Liver (tissue), 8 donors: ENCODE measurements at regions not wholly inside any gene's neighbourhood (a gene's known extent, or its start where the extent isn't known, plus 50 kb on each side); places are given as distances from the start of the nearest gene placed in this dataset.

ENCODE experiments used
- DNase-seq: peaks from one replicate; pipeline ENCODE4 v3.0.0-alpha.2; 2017; ENCODE audit warnings: low spot score
- H3K27ac ChIP-seq, 2 donors: one replicate each; pipeline ENCODE4 v1.7.0; 2013; ENCODE audit warnings: inconsistent platforms in 2 of 2, low read length in 2 of 2, control low read depth in 1 of 2, low read depth in 1 of 2, mild to moderate bottlenecking in 1 of 2
- H3K27me3 ChIP-seq, 4 donors: one replicate each; pipeline versions ENCODE4 v1.6.1 to v1.7.0; 2013; ENCODE audit warnings: low read length in 3 of 4, inconsistent platforms in 1 of 4, mild to moderate bottlenecking in 1 of 4, moderate library complexity in 1 of 4; ENCODE audit not compliant: control insufficient read depth in 4 of 4, insufficient read depth in 4 of 4
- H3K36me3 ChIP-seq, 4 donors: one replicate each; pipeline versions ENCODE4 v1.6.1 to v1.7.0; 2013; ENCODE audit warnings: low read length in 3 of 4, mild to moderate bottlenecking in 3 of 4, low read depth in 1 of 4, moderate library complexity in 1 of 4; ENCODE audit not compliant: control insufficient read depth in 4 of 4, insufficient read depth in 3 of 4
- H3K4me1 ChIP-seq, 4 donors: one replicate each; pipeline versions ENCODE4 v1.6.1 to v1.7.0; 2013; ENCODE audit warnings: low read length in 3 of 4, mild to moderate bottlenecking in 3 of 4, moderate library complexity in 1 of 4; ENCODE audit not compliant: control insufficient read depth in 4 of 4, insufficient read depth in 4 of 4
- H3K4me3 ChIP-seq, 3 donors: one replicate each; pipeline versions ENCODE4 v1.6.1 to v1.7.0; 2013; ENCODE audit warnings: low read length in 3 of 3, control low read depth in 1 of 3, low read depth in 1 of 3, mild to moderate bottlenecking in 1 of 3
- H3K9ac ChIP-seq, 2 donors: one replicate each; pipeline ENCODE4 v1.7.0; 2013; ENCODE audit warnings: low read length in 2 of 2, mild to moderate bottlenecking in 2 of 2, moderate library complexity in 2 of 2, control low read depth in 1 of 2, low read depth in 1 of 2
- H3K9me3 ChIP-seq, 4 donors: one replicate each; pipeline versions ENCODE4 v1.6.1 to v1.7.0; 2013; ENCODE audit warnings: low read length in 3 of 4; ENCODE audit not compliant: control insufficient read depth in 4 of 4
- EGR1 ChIP-seq, 2 donors: IDR thresholded peaks; 2 replicates each; pipeline ENCODE4 v1.6.1; 2016 to 2018; ENCODE audit warnings: antibody characterized with exemption in 2 of 2, low read depth in 2 of 2
- FOXA1 ChIP-seq: IDR thresholded peaks from 2 replicates; pipeline ENCODE4 v1.6.1; 2016; ENCODE audit warnings: antibody characterized with exemption
- FOXA2 ChIP-seq: IDR thresholded peaks from 2 replicates; pipeline ENCODE4 v1.6.1; 2016; ENCODE audit warnings: antibody characterized with exemption
- GABPA ChIP-seq, 2 donors: IDR thresholded peaks in 1 of 2; conservative IDR thresholded peaks in 1 of 2; 2 replicates each; pipeline ENCODE4 v1.6.1; 2016; ENCODE audit warnings: antibody characterized with exemption in 2 of 2, mild to moderate bottlenecking in 1 of 2, moderate library complexity in 1 of 2
- HNF4A ChIP-seq, 2 donors: conservative IDR thresholded peaks; 2 replicates each; pipeline ENCODE4 v1.6.1; 2016; ENCODE audit warnings: antibody characterized with exemption in 2 of 2, mild to moderate bottlenecking in 2 of 2
- HNF4G ChIP-seq: IDR thresholded peaks from 2 replicates; pipeline ENCODE4 v1.6.1; 2016; ENCODE audit warnings: antibody characterized with exemption
- JUND ChIP-seq, 2 donors: IDR thresholded peaks; 2 replicates each; pipeline ENCODE4 v1.6.1; 2016; ENCODE audit warnings: antibody characterized with exemption in 2 of 2
- NR2F2 ChIP-seq: IDR thresholded peaks from 2 replicates; pipeline ENCODE4 v1.6.1; 2016; ENCODE audit warnings: antibody characterized with exemption
- RAD21 ChIP-seq, 2 donors: IDR thresholded peaks; 2 replicates each; pipeline ENCODE4 v1.6.1; 2016; ENCODE audit warnings: antibody characterized with exemption in 2 of 2, mild to moderate bottlenecking in 2 of 2
- RXRA ChIP-seq, 2 donors: IDR thresholded peaks; 2 replicates each; pipeline ENCODE4 v1.6.1; 2017 to 2018; ENCODE audit warnings: antibody characterized with exemption in 2 of 2, mild to moderate bottlenecking in 1 of 2
- SP1 ChIP-seq: IDR thresholded peaks from 2 replicates; pipeline ENCODE4 v1.6.1; 2018; ENCODE audit warnings: antibody characterized with exemption, mild to moderate bottlenecking
- TAF1 ChIP-seq: conservative IDR thresholded peaks from 2 replicates; pipeline ENCODE4 v1.6.1; 2016; ENCODE audit warnings: antibody characterized with exemption, mild to moderate bottlenecking
- YY1 ChIP-seq: IDR thresholded peaks from 2 replicates; pipeline ENCODE4 v1.6.1; 2016; ENCODE audit warnings: antibody characterized with exemption, mild to moderate bottlenecking
- ZBTB33 ChIP-seq: IDR thresholded peaks from 2 replicates; pipeline ENCODE4 v1.6.1; 2016; ENCODE audit warnings: antibody characterized with exemption
- WGBS: extraction: QIAGEN DNeasy Blood & Tissue Kit; methylation state at CpG from one replicate; pipeline ENCODE4 v1.1.7; 2013; 5-methylcytosine and 5-hydroxymethylcytosine counted together
- TF ChIP-seq, protein P1 (sequence below): fragments of 150-350 bp; IDR thresholded peaks from 2 replicates; pipeline ENCODE4 v1.5.1; 2017; ENCODE audit warnings: improper control_type of control experiment, low read depth, low read length; ENCODE audit not compliant: missing input control
- TF ChIP-seq, protein P2 (sequence below): IDR thresholded peaks from 2 replicates; pipeline ENCODE4 v1.6.1; 2016; ENCODE audit warnings: antibody characterized with exemption, mild to moderate bottlenecking
- TF ChIP-seq, protein P3 (sequence below): IDR thresholded peaks from 2 replicates; pipeline ENCODE4 v1.6.1; 2016; ENCODE audit warnings: antibody characterized with exemption
- TF ChIP-seq, protein P4 (sequence below): IDR thresholded peaks from 2 replicates; pipeline ENCODE4 v1.6.1; 2016; ENCODE audit warnings: antibody characterized with exemption
- donor health status: healthy.
- donor health status: healthy.
- donor health status: healthy.
- donor health status: healthy.
- donor health status: healthy.

DNA sequence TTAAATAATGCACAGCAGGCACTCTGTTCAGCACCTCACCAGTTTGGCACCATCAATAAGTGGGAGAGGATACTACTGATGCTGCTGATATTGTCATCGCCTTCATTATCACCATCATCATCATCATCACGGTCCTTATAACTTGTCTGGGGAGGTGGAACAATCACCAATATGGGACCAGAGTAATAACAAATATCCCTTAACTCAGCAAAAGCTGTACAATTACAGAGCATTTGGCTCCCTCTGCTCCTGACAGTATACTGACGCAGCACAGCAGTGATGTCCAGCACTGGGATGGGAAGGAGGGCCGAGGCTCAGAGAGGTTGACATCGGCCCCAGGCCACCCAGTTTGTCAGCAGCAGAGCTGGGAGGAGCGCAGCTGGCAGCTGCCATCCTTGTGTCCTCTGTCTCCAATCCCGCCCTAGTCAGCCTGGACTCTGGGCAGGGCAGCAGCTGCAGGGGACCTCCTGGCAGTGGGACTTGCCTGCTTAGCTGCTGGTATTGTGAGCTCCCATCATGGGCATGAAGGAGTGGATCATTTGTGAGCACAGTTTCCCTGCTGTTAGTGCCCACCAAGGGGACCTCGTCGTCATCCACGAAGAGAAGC lies 90.0 kb downstream of the DHCR7 start:
- no peak for DNase-seq
- no peaks in the 10 kb centered on the region for H3K9me3 ChIP-seq
- H3K27me3 ChIP-seq = no peaks in the 10 kb centered on the region
- no peak overlapping the region for H3K4me3 ChIP-seq
- no peaks in the 10 kb centered on the region for H3K36me3 ChIP-seq
- no peak for TF ChIP-seq HNF4A (conservative IDR thresholded peaks at IDR 0.05)
- TF ChIP-seq TAF1 = no peak
- TF ChIP-seq GABPA (IDR thresholded peaks at IDR 0.05 in 1 of 2, conservative IDR thresholded peaks at IDR 0.05 in 1 of 2) = no peak
- TF ChIP-seq ZBTB33 = no peak
- TF ChIP-seq RXRA (IDR thresholded peaks at IDR 0.05) = no peak
- no peak for TF ChIP-seq EGR1 (IDR thresholded peaks at IDR 0.05; ENCODE audit: low read depth in 2 of 2)
- TF ChIP-seq HNF4G = no peak
- no peak for TF ChIP-seq FOXA2
- TF ChIP-seq JUND (IDR thresholded peaks at IDR 0.05) = no peak
- no peak for TF ChIP-seq SP1
- no peak for TF ChIP-seq NR2F2
- TF ChIP-seq, protein P1, sequence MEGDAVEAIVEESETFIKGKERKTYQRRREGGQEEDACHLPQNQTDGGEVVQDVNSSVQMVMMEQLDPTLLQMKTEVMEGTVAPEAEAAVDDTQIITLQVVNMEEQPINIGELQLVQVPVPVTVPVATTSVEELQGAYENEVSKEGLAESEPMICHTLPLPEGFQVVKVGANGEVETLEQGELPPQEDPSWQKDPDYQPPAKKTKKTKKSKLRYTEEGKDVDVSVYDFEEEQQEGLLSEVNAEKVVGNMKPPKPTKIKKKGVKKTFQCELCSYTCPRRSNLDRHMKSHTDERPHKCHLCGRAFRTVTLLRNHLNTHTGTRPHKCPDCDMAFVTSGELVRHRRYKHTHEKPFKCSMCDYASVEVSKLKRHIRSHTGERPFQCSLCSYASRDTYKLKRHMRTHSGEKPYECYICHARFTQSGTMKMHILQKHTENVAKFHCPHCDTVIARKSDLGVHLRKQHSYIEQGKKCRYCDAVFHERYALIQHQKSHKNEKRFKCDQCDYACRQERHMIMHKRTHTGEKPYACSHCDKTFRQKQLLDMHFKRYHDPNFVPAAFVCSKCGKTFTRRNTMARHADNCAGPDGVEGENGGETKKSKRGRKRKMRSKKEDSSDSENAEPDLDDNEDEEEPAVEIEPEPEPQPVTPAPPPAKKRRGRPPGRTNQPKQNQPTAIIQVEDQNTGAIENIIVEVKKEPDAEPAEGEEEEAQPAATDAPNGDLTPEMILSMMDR = no peak
- 85% methylated on average over 10 of the region's 10 CpGs for WGBS
- no peak overlapping the region for H3K27ac ChIP-seq
- no peaks in the 10 kb centered on the region for H3K4me1 ChIP-seq
- H3K9ac ChIP-seq = no peak overlapping the region

DNA sequence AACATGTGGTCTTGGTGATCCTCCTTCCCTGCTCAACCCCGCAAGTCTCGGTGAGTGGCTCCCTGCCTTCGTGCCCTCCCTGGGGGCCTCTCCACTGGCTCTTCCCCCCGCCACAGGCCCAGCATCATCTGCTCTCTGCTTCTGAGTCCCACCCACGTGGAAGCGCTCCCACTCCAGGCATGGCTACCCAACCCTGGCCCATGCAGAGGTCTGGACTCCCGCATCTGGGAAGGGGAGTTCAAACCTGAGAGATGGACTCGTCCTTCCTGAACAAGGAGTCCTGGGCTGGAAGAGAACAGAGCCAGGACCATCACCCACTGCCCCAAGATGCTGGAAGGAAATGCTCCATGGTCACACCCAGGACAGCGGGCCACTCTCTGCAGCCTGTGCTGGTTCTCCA lies 90.8 kb downstream of the DHCR7 start:
- H3K36me3 ChIP-seq = no peaks in the 10 kb centered on the region
- no peaks in the 10 kb centered on the region for H3K4me1 ChIP-seq
- H3K4me3 ChIP-seq = no peak overlapping the region
- H3K9ac ChIP-seq = no peak overlapping the region
- no peaks in the 10 kb centered on the region for H3K27me3 ChIP-seq
- TF ChIP-seq SP1 (no peak), YY1 (no peak), NR2F2 (no peak), RXRA (IDR thresholded peaks at IDR 0.05) (no peak), HNF4G (no peak), HNF4A (conservative IDR thresholded peaks at IDR 0.05) (no peak), RAD21 (IDR thresholded peaks at IDR 0.05) (no peak), ZBTB33 (no peak), FOXA2 (no peak), FOXA1 (no peak), TAF1 (no peak), JUND (IDR thresholded peaks at IDR 0.05) (no peak), GABPA (IDR thresholded peaks at IDR 0.05 in 1 of 2, conservative IDR thresholded peaks at IDR 0.05 in 1 of 2) (no peak), EGR1 (IDR thresholded peaks at IDR 0.05; ENCODE audit: low read depth in 2 of 2) (no peak)
- TF ChIP-seq, protein P2, sequence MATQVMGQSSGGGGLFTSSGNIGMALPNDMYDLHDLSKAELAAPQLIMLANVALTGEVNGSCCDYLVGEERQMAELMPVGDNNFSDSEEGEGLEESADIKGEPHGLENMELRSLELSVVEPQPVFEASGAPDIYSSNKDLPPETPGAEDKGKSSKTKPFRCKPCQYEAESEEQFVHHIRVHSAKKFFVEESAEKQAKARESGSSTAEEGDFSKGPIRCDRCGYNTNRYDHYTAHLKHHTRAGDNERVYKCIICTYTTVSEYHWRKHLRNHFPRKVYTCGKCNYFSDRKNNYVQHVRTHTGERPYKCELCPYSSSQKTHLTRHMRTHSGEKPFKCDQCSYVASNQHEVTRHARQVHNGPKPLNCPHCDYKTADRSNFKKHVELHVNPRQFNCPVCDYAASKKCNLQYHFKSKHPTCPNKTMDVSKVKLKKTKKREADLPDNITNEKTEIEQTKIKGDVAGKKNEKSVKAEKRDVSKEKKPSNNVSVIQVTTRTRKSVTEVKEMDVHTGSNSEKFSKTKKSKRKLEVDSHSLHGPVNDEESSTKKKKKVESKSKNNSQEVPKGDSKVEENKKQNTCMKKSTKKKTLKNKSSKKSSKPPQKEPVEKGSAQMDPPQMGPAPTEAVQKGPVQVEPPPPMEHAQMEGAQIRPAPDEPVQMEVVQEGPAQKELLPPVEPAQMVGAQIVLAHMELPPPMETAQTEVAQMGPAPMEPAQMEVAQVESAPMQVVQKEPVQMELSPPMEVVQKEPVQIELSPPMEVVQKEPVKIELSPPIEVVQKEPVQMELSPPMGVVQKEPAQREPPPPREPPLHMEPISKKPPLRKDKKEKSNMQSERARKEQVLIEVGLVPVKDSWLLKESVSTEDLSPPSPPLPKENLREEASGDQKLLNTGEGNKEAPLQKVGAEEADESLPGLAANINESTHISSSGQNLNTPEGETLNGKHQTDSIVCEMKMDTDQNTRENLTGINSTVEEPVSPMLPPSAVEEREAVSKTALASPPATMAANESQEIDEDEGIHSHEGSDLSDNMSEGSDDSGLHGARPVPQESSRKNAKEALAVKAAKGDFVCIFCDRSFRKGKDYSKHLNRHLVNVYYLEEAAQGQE = no peak
- TF ChIP-seq, protein P1 = no peak
- TF ChIP-seq, protein P3, sequence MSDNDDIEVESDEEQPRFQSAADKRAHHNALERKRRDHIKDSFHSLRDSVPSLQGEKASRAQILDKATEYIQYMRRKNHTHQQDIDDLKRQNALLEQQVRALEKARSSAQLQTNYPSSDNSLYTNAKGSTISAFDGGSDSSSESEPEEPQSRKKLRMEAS = no peak
- TF ChIP-seq, protein P4, sequence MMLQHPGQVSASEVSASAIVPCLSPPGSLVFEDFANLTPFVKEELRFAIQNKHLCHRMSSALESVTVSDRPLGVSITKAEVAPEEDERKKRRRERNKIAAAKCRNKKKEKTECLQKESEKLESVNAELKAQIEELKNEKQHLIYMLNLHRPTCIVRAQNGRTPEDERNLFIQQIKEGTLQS = no peak
- no peak overlapping the region for H3K27ac ChIP-seq
- H3K9me3 ChIP-seq = no peaks in the 10 kb centered on the region
- WGBS = 88% methylated on average over 9 of the region's 9 CpGs
- no peak for DNase-seq
